GM12865 (cell line): ENCODE measurements at regions not wholly inside any gene's neighbourhood (a gene's known extent, or its start where the extent isn't known, plus 50 kb on each side); places are given as distances from the start of the nearest gene placed in this dataset.

Experiments used
- DNase-seq: peaks from one replicate; pipeline ENCODE4 v3.0.0; 2010; ENCODE audit warnings: low read depth
- H3K4me3 ChIP-seq: 2 replicates; pipeline ENCODE4 v1.5.1; 2011; ENCODE audit warnings: mild to moderate bottlenecking, low read depth, low read length, control low read depth
- CTCF ChIP-seq: IDR thresholded peaks from 2 replicates; pipeline ENCODE4 v1.5.1; 2011; ENCODE audit warnings: low read length, control low read depth, low read depth, inconsistent platforms; ENCODE audit not compliant: insufficient read depth; ENCODE audit errors: missing control alignments

DNA sequence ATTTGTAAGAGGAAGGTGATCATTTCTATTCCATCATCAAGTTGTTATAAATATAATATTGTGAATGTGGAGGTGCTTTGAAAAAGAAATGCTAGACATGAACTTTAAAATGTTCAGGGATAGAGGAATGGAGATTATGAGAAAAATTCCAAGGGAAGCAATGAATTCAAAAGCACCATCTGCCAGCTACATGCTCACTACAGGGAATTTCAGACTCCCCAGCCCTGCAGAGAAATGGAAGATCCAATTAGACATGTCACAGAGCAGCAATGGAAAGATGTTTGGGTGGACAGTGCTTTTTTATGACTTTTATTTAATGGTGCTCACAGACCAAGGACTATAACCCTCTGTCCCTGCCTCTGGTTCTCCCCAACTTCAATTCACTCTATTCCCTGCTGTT is 209.7 kb downstream of the ESM1 start:
- DNase-seq, result no peak
- TF ChIP-seq CTCF, result no peak
- no peak overlapping the region for H3K4me3 ChIP-seq

DNA sequence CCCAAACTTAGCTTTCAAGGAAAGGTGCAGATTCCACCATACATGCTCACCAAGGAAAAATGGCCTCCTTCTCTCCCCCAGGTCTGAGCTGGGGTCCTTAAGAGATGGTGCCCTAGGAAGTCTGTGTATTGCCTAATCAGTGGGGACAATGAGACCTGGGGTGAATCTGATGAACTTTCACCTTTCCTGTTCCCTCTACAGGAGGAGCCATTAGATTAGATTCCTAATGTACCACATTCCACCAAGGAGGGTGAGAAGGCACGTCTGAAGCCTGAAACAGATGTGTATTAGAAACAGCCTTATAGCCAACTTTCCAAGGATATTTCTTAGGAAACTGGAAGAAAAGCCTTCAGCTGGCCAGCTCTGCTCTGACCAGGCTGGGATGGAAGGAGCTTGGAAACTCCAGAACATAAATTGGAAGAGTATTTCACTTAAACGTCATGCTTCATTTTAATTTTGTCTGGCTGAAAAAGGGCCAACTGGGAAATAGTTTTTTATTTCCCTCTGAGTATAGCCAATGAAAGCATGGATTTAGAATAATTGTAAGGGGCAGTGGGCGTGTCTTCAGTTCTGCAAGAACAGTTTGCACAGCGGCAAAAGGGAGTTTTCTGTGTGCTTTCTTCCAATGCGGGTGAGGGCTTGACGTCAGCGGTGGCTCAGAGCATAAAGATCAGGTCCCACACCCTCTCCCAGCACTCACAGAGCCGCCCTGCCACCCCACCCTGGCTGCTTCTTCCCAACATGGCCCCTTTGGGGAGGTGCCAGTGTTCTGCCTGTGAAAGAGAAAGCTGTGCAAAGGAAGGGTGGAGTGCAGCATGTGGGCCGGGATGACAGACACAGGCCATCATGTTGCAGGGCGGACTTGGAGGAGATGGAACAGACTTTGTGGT is 210.9 kb downstream of the ESM1 start:
- no peak for TF ChIP-seq CTCF
- no peak for DNase-seq
- no peak overlapping the region for H3K4me3 ChIP-seq

DNA sequence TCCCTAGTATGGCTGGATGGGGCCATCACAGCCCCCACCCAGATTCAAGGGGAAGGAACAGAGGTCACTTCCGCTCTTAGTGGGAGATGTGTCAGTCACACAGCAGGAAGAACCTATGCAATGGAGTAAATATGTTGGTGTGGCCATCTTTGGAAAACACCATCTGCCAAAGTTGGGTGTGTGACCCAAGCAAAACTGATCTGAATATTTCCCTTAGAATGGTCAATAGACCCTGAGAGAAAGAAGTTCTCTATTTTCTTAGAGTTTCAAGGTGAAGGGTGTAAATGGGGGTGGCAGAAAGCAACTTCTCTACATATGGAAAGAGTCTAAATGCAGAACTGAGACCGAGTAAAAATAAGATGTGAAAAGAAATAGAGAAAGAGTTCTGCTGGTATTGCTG is 212.7 kb downstream of the ESM1 start:
- no peak for DNase-seq
- TF ChIP-seq CTCF, result no peak
- no peak overlapping the region for H3K4me3 ChIP-seq

DNA sequence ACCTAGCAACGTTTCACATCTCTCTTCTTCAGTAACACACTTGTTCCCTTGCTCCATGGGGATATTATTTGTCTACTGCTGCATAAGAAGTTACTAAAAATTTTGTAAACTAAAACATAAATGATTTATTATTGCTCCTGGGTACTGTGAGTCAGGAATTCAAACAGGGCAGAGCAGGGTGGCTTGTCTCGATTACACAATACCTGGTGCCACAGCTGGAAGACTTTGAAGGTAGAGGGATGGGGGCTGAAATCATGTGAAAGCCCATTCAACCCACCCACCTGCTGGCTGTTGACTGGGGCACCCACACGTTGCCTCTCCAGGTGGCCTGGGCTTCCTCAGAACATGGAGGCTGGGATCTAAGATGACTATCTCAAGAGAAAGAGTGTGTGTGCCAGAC is 213.2 kb downstream of the ESM1 start:
- no peak for TF ChIP-seq CTCF
- no peak for DNase-seq
- H3K4me3 ChIP-seq, result no peak overlapping the region

- DNase-seq, result no peak
- no peak for TF ChIP-seq CTCF
- no peak overlapping the region for H3K4me3 ChIP-seq
Observed at GRCh38 chr5:54769746-54770145, 215.6 kb downstream of the ESM1 start.

GRCh38 chr5:54769072-54769471 is 216.3 kb downstream of the ESM1 start:
- DNase-seq, result no peak
- no peak for TF ChIP-seq CTCF
- H3K4me3 ChIP-seq, result no peak overlapping the region

DNA sequence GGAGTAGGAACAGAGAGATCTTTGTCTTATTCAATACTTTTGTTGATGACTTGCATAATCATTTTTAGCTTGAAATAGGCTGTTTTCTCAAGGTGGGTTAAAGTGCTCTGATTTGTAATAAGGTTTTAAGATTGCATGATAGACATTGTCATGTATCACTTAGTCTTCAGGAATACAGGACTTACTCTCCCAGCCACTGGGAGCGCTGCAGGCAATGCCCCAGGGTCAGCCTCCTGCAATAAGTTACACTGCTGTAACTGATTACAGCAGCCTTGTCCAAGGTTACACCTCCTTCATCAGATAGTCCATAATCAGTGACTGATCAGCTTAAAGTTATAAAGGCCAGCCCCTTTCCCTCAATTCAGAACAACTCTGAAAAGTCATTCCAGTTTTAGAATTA is 218.6 kb downstream of the ESM1 start:
- no peak overlapping the region for H3K4me3 ChIP-seq
- no peak for DNase-seq
- TF ChIP-seq CTCF, result peak; percentile 46
